Endothelial cell of umbilical vein (primary cell): ENCODE measurements at regions not wholly inside any gene's neighbourhood (a gene's known extent, or its start where the extent isn't known, plus 50 kb on each side); places are given as distances from the start of the nearest gene placed in this dataset.

Source experiments
- BruUV-seq: library from RNA; stranded (reverse); fragments of 400-500 nt; replicated peaks from 2 replicates; lab custom pipeline; 2021; lab: Mats Ljungman, UMichigan
- CTCF ChIA-PET: fragments of 300-600, 350-600 bp; sonication (Branson Sonifier 250); formaldehyde crosslinking; loops from one replicate; lab custom pipeline; 2021; ENCODE audit warnings: antibody characterized with exemption, inconsistent platforms; lab: Charles Lee
- POLR2A ChIA-PET: fragments of 300-600, 350-600 bp; sonication (Branson Sonifier 250); formaldehyde crosslinking; loops from one replicate; lab custom pipeline; 2021; ENCODE audit warnings: antibody characterized with exemption, inconsistent platforms; lab: Charles Lee
- DNase-seq: peaks from one replicate; pipeline ENCODE4 v3.0.0-alpha.2; 2011; ENCODE audit warnings: low read depth, low spot score
- FAIRE-seq: peaks from 2 replicates; lab custom pipeline; 2011; peaks lifted over from hg19 to GRCh38; lab: Jason Lieb, UNC
- H2AFZ ChIP-seq: 2 replicates; pipeline ENCODE4 v1.6.0; 2012; ENCODE audit warnings: low read depth, low read length, control low read depth, inconsistent platforms
- H3K27ac ChIP-seq: 2 replicates; pipeline ENCODE4 v1.5.1; 2011; ENCODE audit warnings: low read depth, mild to moderate bottlenecking, control low read depth, low read length, moderate library complexity; ENCODE audit not compliant: insufficient read depth
- H3K27me3 ChIP-seq, 2 experiments: 2 replicates each; pipeline versions ENCODE4 v1.6.0 to v1.6.1; 2011; ENCODE audit warnings: low read length in 2 of 2, mixed read lengths in 1 of 2; ENCODE audit not compliant: control insufficient read depth in 2 of 2, insufficient read depth in 2 of 2
- H3K36me3 ChIP-seq, 2 experiments: 2 replicates in 1 of 2; 3 replicates in 1 of 2; pipeline ENCODE4 v1.5.1; 2011; ENCODE audit warnings: low read length in 2 of 2, mild to moderate bottlenecking in 1 of 2, moderate library complexity in 1 of 2; ENCODE audit not compliant: control insufficient read depth in 2 of 2, insufficient read depth in 2 of 2; ENCODE audit errors: extremely low read depth in 1 of 2
- H3K4me1 ChIP-seq: 3 replicates; pipeline ENCODE4 v1.5.1; 2011; ENCODE audit warnings: mild to moderate bottlenecking, low read length; ENCODE audit not compliant: control insufficient read depth, insufficient read depth; ENCODE audit errors: extremely low read depth
- H3K4me2 ChIP-seq: 2 replicates; pipeline ENCODE4 v1.6.1; 2011; ENCODE audit warnings: low read length, control low read depth, mixed read lengths; ENCODE audit not compliant: insufficient read depth
- H3K4me3 ChIP-seq, 3 experiments: fragments of 200-600 bp in 1 of 3; sonication (generic), shearing (Covaris generic) in 1 of 3; replicated peaks in 1 of 3; 2 replicates each; pipeline ENCODE4 v1.5.1; 2011 to 2016; ENCODE audit warnings: control low read depth in 3 of 3, low read length in 3 of 3, mild to moderate bottlenecking in 2 of 3, inconsistent platforms in 1 of 3, low read depth in 1 of 3, moderate library complexity in 1 of 3; ENCODE audit not compliant: insufficient read depth in 1 of 3
- H3K79me2 ChIP-seq: 2 replicates; pipeline ENCODE4 v1.6.0; 2012; ENCODE audit warnings: low read length, inconsistent platforms; ENCODE audit not compliant: control insufficient read depth, insufficient read depth
- H3K9ac ChIP-seq: replicated peaks from 2 replicates; pipeline ENCODE3; 2011; ENCODE audit warnings: low read length, control low read depth; ENCODE audit not compliant: insufficient read depth; ENCODE audit errors: extremely low read depth
- H3K9me1 ChIP-seq: replicated peaks from 3 replicates; pipeline ENCODE4 v1.6.0; 2011; ENCODE audit warnings: mild to moderate bottlenecking, low read length; ENCODE audit not compliant: control insufficient read depth, insufficient read depth; ENCODE audit errors: extremely low read depth
- H3K9me3 ChIP-seq: replicated peaks from 2 replicates; pipeline ENCODE4 v1.5.1; 2012; ENCODE audit warnings: low read length, inconsistent platforms; ENCODE audit not compliant: control insufficient read depth, insufficient read depth
- H4K20me1 ChIP-seq: replicated peaks from 2 replicates; pipeline ENCODE3; 2011; ENCODE audit warnings: mild to moderate bottlenecking, low read length; ENCODE audit not compliant: control insufficient read depth, insufficient read depth; ENCODE audit errors: extremely low read depth
- EZH2 ChIP-seq: IDR thresholded peaks from 2 replicates; pipeline ENCODE4 v1.6.1; 2012; ENCODE audit warnings: borderline replicate concordance, low read depth, mild to moderate bottlenecking, moderate library complexity, low read length, inconsistent platforms; ENCODE audit not compliant: severe bottlenecking
- FOS ChIP-seq: IDR thresholded peaks from 2 replicates; pipeline ENCODE4 v1.6.1; 2011; ENCODE audit warnings: mild to moderate bottlenecking, low read length, moderate library complexity, borderline replicate concordance; ENCODE audit not compliant: insufficient read depth
- GATA2 ChIP-seq: IDR thresholded peaks from 2 replicates; pipeline ENCODE4 v1.7.0; 2011; ENCODE audit warnings: low read depth, mild to moderate bottlenecking, moderate library complexity, mixed read lengths, low read length; ENCODE audit not compliant: insufficient read length, insufficient read depth
- JUN ChIP-seq: IDR thresholded peaks from 2 replicates; pipeline ENCODE4 v1.6.1; 2011; ENCODE audit warnings: borderline replicate concordance, low read depth; ENCODE audit not compliant: insufficient read length, insufficient read depth
- MAX ChIP-seq: IDR thresholded peaks from 2 replicates; pipeline ENCODE4 v1.6.1; 2011; ENCODE audit not compliant: insufficient read depth, insufficient read length
- MYC ChIP-seq: IDR thresholded peaks from one replicate; pipeline ENCODE4 v1.6.1; 2011; ENCODE audit warnings: mild to moderate bottlenecking, low read depth, low read length
- POLR2A ChIP-seq: IDR thresholded peaks from 2 replicates; pipeline ENCODE4 v1.6.1; 2012; ENCODE audit warnings: low read depth, mild to moderate bottlenecking, control low read depth, low read length
- POLR2AphosphoS5 ChIP-seq: IDR thresholded peaks from 2 replicates; pipeline ENCODE4 v1.6.1; 2012; ENCODE audit warnings: low read depth, mild to moderate bottlenecking, control low read depth, low read length, moderate library complexity; ENCODE audit not compliant: insufficient read depth
- dilution Hi-C: fragments of 300-500 bp; cut with MboI; formaldehyde crosslinking; loops from one replicate; pipeline ENCODE4 v1.15.0; 2019; ENCODE audit warnings: low sequenced_read_pairs; ENCODE audit not compliant: extremely low pct_ligation_motif_present
- intact Hi-C: fragments of 100-400 bp; cut with micrococcal nuclease; formaldehyde crosslinking; loops from one replicate; pipeline ENCODE4 v1.10.0; 2022
- TF ChIP-seq, protein P1 (sequence below), 2 donors: IDR thresholded peaks; 1 replicate in 1 of 2; 2 replicates in 1 of 2; pipeline ENCODE4 v1.5.1; 2011; ENCODE audit warnings: low read length in 2 of 2, mild to moderate bottlenecking in 2 of 2, moderate library complexity in 2 of 2, control low read depth in 1 of 2, inconsistent platforms in 1 of 2, low read depth in 1 of 2; ENCODE audit not compliant: insufficient read depth in 1 of 2; ENCODE audit errors: extremely low read depth in 1 of 2

DNA sequence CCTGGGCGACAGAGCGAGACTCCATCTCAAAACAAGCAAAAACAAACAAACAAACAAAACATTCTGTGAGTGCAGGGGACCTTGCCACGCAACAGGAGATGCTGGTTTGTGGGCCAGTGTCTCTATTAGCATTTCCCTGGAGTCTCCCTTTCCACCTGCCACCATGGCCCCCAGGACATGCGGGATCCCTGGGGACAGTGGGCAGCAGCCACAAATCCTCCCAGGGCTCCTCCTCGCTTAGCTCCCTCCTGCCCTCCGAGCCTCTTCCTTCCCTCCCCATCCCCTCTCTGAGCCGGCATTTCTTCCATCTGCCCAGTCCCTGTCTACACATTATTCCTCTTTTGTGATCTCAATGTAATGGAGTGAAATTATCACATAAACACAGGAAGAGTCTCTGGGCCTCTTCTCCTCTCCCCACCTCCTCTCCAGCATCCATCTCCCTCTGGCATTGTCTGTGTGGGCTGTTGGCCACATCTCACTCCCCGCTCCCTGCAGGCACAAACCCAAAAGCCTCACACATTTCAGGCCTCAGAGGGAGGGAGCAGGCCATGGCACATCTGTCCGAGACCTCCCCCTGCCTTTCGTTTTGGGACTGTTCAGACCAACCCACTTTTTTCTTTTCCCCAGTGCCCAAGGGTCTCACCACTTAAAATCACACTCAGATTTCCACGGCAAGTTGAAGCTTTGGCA lies 144.3 kb downstream of the MIS18A start:
- Histone ChIP-seq H3K9me3 (no peaks in the 10 kb centered on the region), H3K36me3 (no peaks in the 10 kb centered on the region), H3K9me1 (no peaks in the 10 kb centered on the region), H3K27ac (no peak overlapping the region), H3K4me3 (no peak overlapping the region), H3K79me2 (no peaks in the 10 kb centered on the region), H4K20me1 (no peaks in the 10 kb centered on the region), H2AFZ (no peak overlapping the region), H3K4me1 (no peaks in the 10 kb centered on the region), H3K9ac (no peak overlapping the region), H3K4me2 (no peak overlapping the region), H3K27me3 (no peaks in the 10 kb centered on the region)
- DNase-seq (no peak), FAIRE-seq (no peak)
- TF ChIP-seq, protein P1, sequence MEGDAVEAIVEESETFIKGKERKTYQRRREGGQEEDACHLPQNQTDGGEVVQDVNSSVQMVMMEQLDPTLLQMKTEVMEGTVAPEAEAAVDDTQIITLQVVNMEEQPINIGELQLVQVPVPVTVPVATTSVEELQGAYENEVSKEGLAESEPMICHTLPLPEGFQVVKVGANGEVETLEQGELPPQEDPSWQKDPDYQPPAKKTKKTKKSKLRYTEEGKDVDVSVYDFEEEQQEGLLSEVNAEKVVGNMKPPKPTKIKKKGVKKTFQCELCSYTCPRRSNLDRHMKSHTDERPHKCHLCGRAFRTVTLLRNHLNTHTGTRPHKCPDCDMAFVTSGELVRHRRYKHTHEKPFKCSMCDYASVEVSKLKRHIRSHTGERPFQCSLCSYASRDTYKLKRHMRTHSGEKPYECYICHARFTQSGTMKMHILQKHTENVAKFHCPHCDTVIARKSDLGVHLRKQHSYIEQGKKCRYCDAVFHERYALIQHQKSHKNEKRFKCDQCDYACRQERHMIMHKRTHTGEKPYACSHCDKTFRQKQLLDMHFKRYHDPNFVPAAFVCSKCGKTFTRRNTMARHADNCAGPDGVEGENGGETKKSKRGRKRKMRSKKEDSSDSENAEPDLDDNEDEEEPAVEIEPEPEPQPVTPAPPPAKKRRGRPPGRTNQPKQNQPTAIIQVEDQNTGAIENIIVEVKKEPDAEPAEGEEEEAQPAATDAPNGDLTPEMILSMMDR (IDR thresholded peaks at IDR 0.05; ENCODE audit: extremely low read depth in 1 of 2, insufficient read depth in 1 of 2, low read depth in 1 of 2, low read length in 2 of 2): no peak
- no peak for TF ChIP-seq MYC
- TF ChIP-seq EZH2: no peak
- no peak for TF ChIP-seq POLR2AphosphoS5
- TF ChIP-seq FOS: no peak
- no peak for TF ChIP-seq GATA2
- no peak for TF ChIP-seq JUN
- no peak for TF ChIP-seq POLR2A
- no peak for TF ChIP-seq MAX
- intact Hi-C loops: no loop called here
- ChIA-PET CTCF (no interaction called here), POLR2A (no interaction called here)
- dilution Hi-C loops: no loop called here
- BruUV-seq: no TSS peak
